Fibroblast of mammary gland (primary cell): ENCODE measurements at regions not wholly inside any gene's neighbourhood (a gene's known extent, or its start where the extent isn't known, plus 50 kb on each side); places are given as distances from the start of the nearest gene placed in this dataset.

Source experiments
- DNase-seq: peaks from one replicate; pipeline ENCODE4 v3.0.0-alpha.2; 2010; ENCODE audit warnings: low read depth
- H3K4me3 ChIP-seq: 2 replicates; pipeline ENCODE4 v1.5.1; 2011; ENCODE audit warnings: low read depth, mild to moderate bottlenecking, low read length, moderate library complexity; ENCODE audit not compliant: control insufficient read depth
- CTCF ChIP-seq: conservative IDR thresholded peaks from 2 replicates; pipeline ENCODE4 v1.5.1; 2011; ENCODE audit warnings: low read depth, low read length, inconsistent platforms; ENCODE audit not compliant: control insufficient read depth, insufficient read depth

- TF ChIP-seq CTCF: no peak
These were observed 1267.9 kb downstream of the BRD1 start for GRCh38 chr22:48559647-48560388.

GRCh38 chr22:48558606-48559402 is 1268.9 kb downstream of the BRD1 start:
- no peak overlapping the region for H3K4me3 ChIP-seq
- DNase-seq: no peak
- no peak for TF ChIP-seq CTCF

More at GRCh38 chr22:48559647-48560388, 1267.9 kb downstream of the BRD1 start:
- no peak overlapping the region for H3K4me3 ChIP-seq
- no peak for DNase-seq

GRCh38 chr22:48558016-48558415 is 1269.7 kb downstream of the BRD1 start:
- H3K4me3 ChIP-seq: no peak overlapping the region
- no peak for DNase-seq
- TF ChIP-seq CTCF: no peak

- DNase-seq: no peak
- no peak for TF ChIP-seq CTCF
These were observed 1270.2 kb downstream of the BRD1 start for GRCh38 chr22:48557473-48557872.

GRCh38 chr22:48556751-48557150 is 1270.9 kb downstream of the BRD1 start:
- H3K4me3 ChIP-seq: no peak overlapping the region
- TF ChIP-seq CTCF: no peak
- no peak for DNase-seq

More at GRCh38 chr22:48557473-48557872, 1270.2 kb downstream of the BRD1 start:
- no peak overlapping the region for H3K4me3 ChIP-seq

- no peak overlapping the region for H3K4me3 ChIP-seq
- TF ChIP-seq CTCF: no peak
- DNase-seq: no peak
These were observed 1271.5 kb downstream of the BRD1 start for GRCh38 chr22:48556222-48556621.
